Prostate gland (tissue), 2 donors: ENCODE measurements at regions not wholly inside any gene's neighbourhood (a gene's known extent, or its start where the extent isn't known, plus 50 kb on each side); places are given as distances from the start of the nearest gene placed in this dataset.
A peak's percentile ranks its signal among the peaks of the same experiment; 100 is the strongest.
"Not testable (repeated sequence)": the region's sequence is repeated elsewhere in the genome, so short reads cannot be mapped to it uniquely, and the experiment has no call there.

Source experiments
- DNase-seq: peaks from one replicate; pipeline ENCODE4 v3.0.0-alpha.2; 2019; ENCODE audit warnings: low spot score
- H3K27ac ChIP-seq, 2 donors: fragments of 200-600 bp; sonication (generic); 2 replicates each; pipeline ENCODE4 v1.5.1; 2017 to 2019
- H3K27me3 ChIP-seq: fragments of 200-600 bp; sonication (generic); replicated peaks from 2 replicates; pipeline ENCODE4 v1.5.1; 2019; ENCODE audit not compliant: insufficient read depth
- H3K36me3 ChIP-seq, 2 donors: fragments of 200-600 bp; sonication (generic); 1 replicate in 1 of 2; 2 replicates in 1 of 2; pipeline versions ENCODE4 v1.5.1 to v1.8.1; 2017 to 2019
- H3K4me1 ChIP-seq: fragments of 200-600 bp; sonication (generic); replicated peaks from 2 replicates; pipeline ENCODE4 v1.5.1; 2019
- H3K4me3 ChIP-seq, 2 donors: fragments of 200-600 bp; sonication (generic); 2 replicates each; pipeline ENCODE4 v1.5.1; 2017 to 2019
- H3K9me3 ChIP-seq: fragments of 200-600 bp; sonication (generic); 2 replicates; pipeline ENCODE4 v1.5.1; 2017
- CTCF ChIP-seq, 4 experiments: fragments of 200-600 bp in 2 of 4; fragments of 450-650 bp in 2 of 4; sonication (generic) in 2 of 4; IDR thresholded peaks; 1 replicate in 3 of 4; 2 replicates in 1 of 4; pipeline ENCODE4 v1.5.1; 2016 to 2019; ENCODE audit warnings: antibody characterized with exemption in 4 of 4, mild to moderate bottlenecking in 2 of 4, moderate library complexity in 2 of 4
- POLR2A ChIP-seq: fragments of 450-650 bp; IDR thresholded peaks from one replicate; pipeline ENCODE4 v1.6.1; 2016; ENCODE audit warnings: antibody characterized with exemption, mild to moderate bottlenecking
- POLR2AphosphoS5 ChIP-seq: sonication (generic); formaldehyde crosslinking; IDR thresholded peaks from one replicate; pipeline ENCODE4 v1.6.1; 2017; ENCODE audit warnings: antibody characterized with exemption
- WGBS: methylation state at CpG from one replicate; pipeline ENCODE4 v1.1.5; 2018; 5-methylcytosine and 5-hydroxymethylcytosine counted together
- intact Hi-C: fragments of 100-400 bp; cut with DNase I; formaldehyde crosslinking; loops from one replicate; pipeline ENCODE4 v1.14.2; 2022

- intact Hi-C loops, result loop anchor here (2.0 kb wide), 1 partner anchor 316 kb away; no protein-coding TSS in a partner anchor
- Histone ChIP-seq H3K9me3 (no peaks in the 10 kb centered on the region), H3K4me1 (no peaks in the 10 kb centered on the region), H3K27me3 (no peaks in the 10 kb centered on the region), H3K4me3 (no peak overlapping the region), H3K27ac (no peak overlapping the region), H3K36me3 (no peaks in the 10 kb centered on the region)
- 91% methylated on average over 3 of the region's 3 CpGs for WGBS
- no peak for DNase-seq
- no peak for TF ChIP-seq POLR2AphosphoS5
- TF ChIP-seq CTCF (IDR thresholded peaks at IDR 0.05), result no peak
- TF ChIP-seq POLR2A, result no peak
Measured at GRCh38 chr4:72702948-72703347, 133.9 kb upstream of the ADAMTS3 start.

GRCh38 chr4:72701987-72702819 is 133.2 kb upstream of the ADAMTS3 start:
- H3K9me3 ChIP-seq, result no peaks in the 10 kb centered on the region
- H3K27ac ChIP-seq, result no peak overlapping the region
- intact Hi-C loops, result loop anchor here (2.0 kb wide), 1 partner anchor 317 kb away; no protein-coding TSS in a partner anchor
- DNase-seq, result peak; percentile 43
- TF ChIP-seq POLR2AphosphoS5 (no peak), CTCF (IDR thresholded peaks at IDR 0.05) (peak; percentile 35 to 68 (median 64))
- H3K27me3 ChIP-seq, result no peaks in the 10 kb centered on the region
- no peaks in the 10 kb centered on the region for H3K4me1 ChIP-seq
- H3K36me3 ChIP-seq, result no peaks in the 10 kb centered on the region
- WGBS, result 15% methylated on average over 7 of the region's 7 CpGs
- peak overlapping the region; percentile 11 to 21 for H3K4me3 ChIP-seq

GRCh38 chr4:72690771-72691170 is 121.8 kb upstream of the ADAMTS3 start:
- intact Hi-C loops, result no loop called here
- TF ChIP-seq POLR2AphosphoS5, result no peak
- TF ChIP-seq POLR2A, result no peak
- TF ChIP-seq CTCF (IDR thresholded peaks at IDR 0.05), result no peak
- Histone ChIP-seq H3K4me3 (no peak overlapping the region), H3K4me1 (no peaks in the 10 kb centered on the region), H3K36me3 (no peaks in the 10 kb centered on the region), H3K27me3 (no peaks in the 10 kb centered on the region), H3K9me3 (no peaks in the 10 kb centered on the region), H3K27ac (no peak overlapping the region)
- 33% methylated on average over 1 of the region's 1 CpG for whole genome bisulfite sequencing
- DNase-seq, result no peak

GRCh38 chr4:72689923-72690322 is 120.9 kb upstream of the ADAMTS3 start:
- H3K27me3 ChIP-seq, result no peaks in the 10 kb centered on the region
- 88% methylated on average over 1 of the region's 1 CpG for WGBS
- intact Hi-C loops, result no loop called here
- no peaks in the 10 kb centered on the region for H3K9me3 ChIP-seq
- no peak overlapping the region for H3K4me3 ChIP-seq
- TF ChIP-seq POLR2AphosphoS5, result no peak
- TF ChIP-seq POLR2A, result no peak
- no peak for TF ChIP-seq CTCF (IDR thresholded peaks at IDR 0.05)
- no peak overlapping the region for H3K27ac ChIP-seq
- DNase-seq, result no peak
- H3K36me3 ChIP-seq, result no peaks in the 10 kb centered on the region
- H3K4me1 ChIP-seq, result no peaks in the 10 kb centered on the region

GRCh38 chr4:72686390-72686789 is 117.4 kb upstream of the ADAMTS3 start:
- WGBS, result 52% methylated on average over 2 of the region's 2 CpGs
- intact Hi-C loops, H3K27ac ChIP-seq, H3K36me3 ChIP-seq, DNase-seq, H3K9me3 ChIP-seq, H3K27me3 ChIP-seq, H3K4me1 ChIP-seq, H3K4me3 ChIP-seq: not testable (repeated sequence)
